HG03139 (cell line): ENCODE measurements at regions not wholly inside any gene's neighbourhood (a gene's known extent, or its start where the extent isn't known, plus 50 kb on each side); places are given as distances from the start of the nearest gene placed in this dataset.
"Not testable (repeated sequence)": the region's sequence is repeated elsewhere in the genome, so short reads cannot be mapped to it uniquely, and the experiment has no call there.

ENCODE experiments used
- ATAC-seq: cut with Tn5 transposase; IDR thresholded peaks from one replicate; pipeline ENCODE4 v1.9.1; 2021; ENCODE audit not compliant: unreplicated experiment

DNA sequence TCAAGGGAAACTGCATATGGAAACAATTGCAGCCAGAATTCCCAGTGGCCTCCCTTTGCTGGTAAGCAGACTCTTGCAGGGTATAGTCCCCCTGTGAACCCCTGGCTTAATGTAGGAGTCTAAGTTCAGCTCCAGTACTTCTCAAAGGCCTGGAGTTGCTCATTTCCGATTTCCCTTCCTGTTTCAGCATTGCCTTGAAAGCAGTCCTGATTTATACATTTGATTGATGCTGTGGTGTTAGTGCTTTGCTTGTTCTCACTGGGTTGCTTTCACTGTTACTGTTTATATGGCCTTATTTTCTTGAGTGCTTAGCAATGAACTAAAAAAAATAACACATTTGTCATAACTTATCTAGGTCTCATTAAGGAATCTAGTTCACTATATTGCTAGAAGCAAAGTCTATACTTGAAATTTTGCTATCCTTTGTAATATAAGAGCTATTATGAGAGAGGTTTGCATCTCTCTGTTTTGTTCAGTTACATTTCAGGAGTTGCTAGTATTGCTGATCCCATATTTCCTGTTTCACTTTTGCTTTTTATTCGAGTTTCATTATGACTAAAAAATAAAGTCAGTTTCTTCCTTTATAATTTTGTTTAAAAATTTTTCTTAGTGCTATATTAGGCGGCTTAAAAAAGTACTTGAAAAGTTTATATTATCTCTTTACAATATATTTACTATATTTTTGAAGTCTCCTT lies 122.4 kb upstream of the NMUR2 start:
- peak; percentile 67 for ATAC-seq

- no peak for ATAC-seq
Measured at GRCh38 chr5:152529440-152529839, 124.4 kb upstream of the NMUR2 start.

DNA sequence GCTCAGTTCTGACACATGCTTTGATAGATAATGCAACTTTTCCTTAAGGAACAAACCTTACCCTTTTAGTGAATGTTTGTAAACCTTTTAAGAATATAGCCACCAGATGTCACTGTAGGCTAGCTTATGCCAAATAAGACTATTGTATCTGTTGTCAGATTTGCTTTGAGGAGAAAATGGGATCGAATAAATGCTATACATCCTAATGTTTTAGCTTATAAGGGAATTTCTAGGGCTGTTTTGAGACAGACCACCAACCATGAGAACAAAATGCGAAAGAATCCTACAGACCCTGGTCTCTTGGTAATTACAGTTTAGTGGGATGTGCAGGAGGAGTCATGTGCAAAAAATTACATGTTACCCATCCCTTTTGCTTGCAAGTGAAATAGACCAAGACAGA lies 127.6 kb upstream of the NMUR2 start:
- no peak for ATAC-seq

GRCh38 chr5:152534641-152535040 lies 129.6 kb upstream of the NMUR2 start:
- no peak for ATAC-seq

- no peak for ATAC-seq
Measured at GRCh38 chr5:152542741-152543140, 137.7 kb upstream of the NMUR2 start.

GRCh38 chr5:152546493-152546892 lies 141.4 kb upstream of the NMUR2 start:
- no peak for ATAC-seq

GRCh38 chr5:152547202-152547601 lies 142.1 kb upstream of the NMUR2 start:
- ATAC-seq: no peak

DNA sequence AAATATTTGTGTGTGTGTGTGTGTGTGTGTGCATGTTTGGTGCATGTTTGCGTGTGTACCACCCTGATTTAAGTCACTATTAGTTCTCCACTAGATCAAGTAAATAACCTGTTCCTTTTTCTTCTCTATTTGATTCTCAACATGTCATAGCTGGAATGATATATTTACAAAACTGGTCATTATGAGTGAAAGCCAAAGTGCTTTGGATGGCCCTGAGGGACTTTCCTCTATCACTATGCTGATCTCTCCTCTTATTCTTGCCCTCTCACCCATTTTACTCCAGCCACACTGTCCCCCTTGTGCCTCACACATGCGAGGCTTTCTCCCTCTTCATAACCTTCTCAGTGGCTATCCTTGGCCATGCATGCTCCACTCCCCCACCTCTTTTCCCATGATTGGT lies 144.6 kb upstream of the NMUR2 start:
- ATAC-seq: no peak

DNA sequence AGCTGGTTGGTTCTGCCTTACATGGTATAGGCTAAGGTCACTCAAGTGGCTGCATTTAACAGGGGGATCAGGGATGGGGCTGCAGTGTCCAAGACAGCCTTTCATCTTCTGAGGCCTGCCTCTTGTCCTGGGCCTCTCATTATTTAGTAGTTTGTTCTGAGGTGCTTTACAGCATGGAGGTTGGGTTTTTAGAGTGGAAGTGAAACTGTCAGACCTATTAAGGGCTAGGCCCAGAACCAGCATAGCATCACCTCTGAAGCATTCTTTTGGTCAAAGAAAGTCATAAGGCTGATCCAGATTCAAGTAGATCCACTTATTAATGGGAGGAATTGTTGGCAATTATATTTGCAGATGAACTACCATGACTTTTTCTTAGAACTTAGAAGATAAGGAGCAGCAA lies 146.0 kb upstream of the NMUR2 start:
- no peak for ATAC-seq

DNA sequence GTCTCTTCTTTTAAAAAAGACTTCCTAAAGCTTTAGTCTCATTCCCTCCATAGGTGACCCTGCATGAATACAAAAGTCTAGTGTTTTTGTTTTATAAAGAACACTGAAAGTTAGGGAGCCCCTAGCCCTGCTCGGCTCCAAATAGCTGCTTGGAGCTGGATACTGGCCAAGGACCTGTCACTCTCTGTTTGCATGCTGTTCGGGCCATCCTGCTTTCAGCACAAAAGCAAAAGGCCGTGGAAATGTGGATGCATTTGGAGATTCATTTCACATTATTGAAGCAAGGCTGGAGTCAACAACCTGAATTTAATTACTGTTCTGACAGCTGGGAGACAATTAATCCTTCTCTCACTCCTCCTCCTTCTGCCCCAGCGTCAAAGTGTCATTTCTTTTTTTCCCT lies 151.7 kb upstream of the NMUR2 start:
- ATAC-seq: no peak

DNA sequence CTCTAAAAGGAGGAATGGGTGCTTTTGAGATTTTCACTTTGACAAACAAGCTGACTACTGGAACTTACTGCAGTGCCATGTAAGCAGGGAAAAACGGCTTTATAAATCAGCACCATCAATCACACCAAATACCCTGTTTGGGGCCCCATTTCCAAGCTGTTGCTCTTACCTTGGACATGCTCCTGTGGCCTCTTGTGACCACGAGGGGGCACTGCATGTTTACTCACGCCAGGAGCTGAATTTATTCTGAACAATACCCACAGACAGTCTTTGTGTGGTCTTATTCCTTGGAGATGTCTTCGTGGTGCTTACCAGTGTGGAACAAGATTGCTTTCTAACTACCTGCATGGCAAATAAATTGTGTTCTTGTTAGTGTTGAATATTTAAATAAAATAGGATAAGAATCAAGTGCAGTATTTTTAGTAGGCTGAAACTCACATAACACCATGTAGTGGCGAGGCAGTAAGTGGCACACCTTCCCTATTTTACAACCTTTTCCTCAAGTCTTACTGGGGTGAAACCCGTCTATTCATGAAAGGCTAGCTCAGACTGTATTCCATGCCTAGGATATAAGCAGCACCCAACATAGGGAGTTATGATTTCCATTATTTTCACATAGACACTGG lies 155.5 kb upstream of the NMUR2 start:
- ATAC-seq: peak; percentile 74

- ATAC-seq: no peak
Measured at GRCh38 chr5:152568016-152568415, 162.9 kb upstream of the NMUR2 start.

DNA sequence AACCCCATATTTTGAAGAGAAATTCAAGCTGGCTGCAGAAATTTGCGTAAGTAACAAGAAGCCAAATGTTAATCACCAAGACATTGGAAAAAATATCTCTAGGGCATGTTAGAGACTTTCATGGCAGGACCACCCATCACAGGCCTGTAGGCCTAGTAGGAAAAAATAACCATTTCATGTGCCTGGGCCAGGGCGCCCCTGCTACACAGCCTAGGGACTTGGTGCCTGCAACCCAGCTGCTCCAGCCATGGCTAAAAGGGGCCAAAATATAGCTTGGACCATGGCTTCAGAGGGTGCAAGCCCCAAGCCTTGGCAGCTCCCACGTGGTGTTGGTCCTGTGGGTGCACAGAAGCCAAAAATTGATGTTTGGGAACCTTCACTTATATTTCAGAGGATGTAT lies 167.7 kb upstream of the NMUR2 start:
- no peak for ATAC-seq

- no peak for ATAC-seq
Measured at GRCh38 chr5:152584103-152584502, 179.0 kb upstream of the NMUR2 start.

GRCh38 chr5:152592416-152592815 lies 187.3 kb upstream of the NMUR2 start:
- ATAC-seq: no peak

- no peak for ATAC-seq
Measured at GRCh38 chr5:152593388-152593787, 188.3 kb upstream of the NMUR2 start.

- ATAC-seq: no peak
Measured at GRCh38 chr5:152595405-152595804, 190.3 kb upstream of the NMUR2 start.

- no peak for ATAC-seq
Measured at GRCh38 chr5:152599096-152599495, 194.0 kb upstream of the NMUR2 start.

DNA sequence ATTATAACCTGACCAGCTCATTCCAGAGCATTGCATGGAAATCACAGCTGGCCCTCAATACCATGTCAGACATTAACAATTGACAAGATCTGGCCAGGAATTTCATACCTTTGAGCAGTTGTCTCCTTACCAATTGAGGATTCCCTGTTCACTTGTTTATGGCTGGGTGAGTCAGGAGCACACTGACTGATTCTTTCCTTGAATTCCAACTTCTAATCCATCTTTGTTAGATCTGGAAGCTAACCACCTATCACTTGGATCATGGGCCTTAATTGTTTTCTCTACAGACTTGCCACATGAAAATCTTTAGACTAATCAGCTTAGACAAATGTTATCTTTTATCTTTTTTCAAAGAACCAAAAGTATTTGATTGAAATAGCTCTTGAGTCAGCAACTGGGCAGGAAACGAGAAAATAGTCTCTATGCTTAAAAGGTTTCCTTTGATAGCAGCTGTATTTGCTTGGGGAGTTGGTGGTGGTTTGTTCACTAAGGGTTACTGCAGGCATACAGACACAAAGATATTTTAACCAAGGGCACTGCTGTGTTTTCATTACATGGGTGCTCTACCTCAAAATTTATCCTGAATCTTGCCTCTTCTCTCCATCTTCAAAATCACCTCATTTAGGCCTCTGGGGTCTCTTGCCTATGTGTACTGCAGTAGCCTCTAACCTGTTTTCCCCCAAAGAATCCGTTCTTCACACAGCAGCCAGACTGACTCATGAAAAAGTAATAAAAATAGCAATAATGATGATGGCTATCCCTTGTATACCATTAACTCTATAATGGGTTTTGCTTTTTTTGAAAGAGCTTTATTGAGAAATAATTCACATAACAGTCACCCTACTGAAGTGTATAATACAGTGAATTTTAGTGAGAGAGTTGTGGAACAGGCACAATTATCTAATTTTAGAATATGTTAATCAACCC lies 197.0 kb upstream of the NMUR2 start:
- no peak for ATAC-seq

GRCh38 chr5:152606050-152606449 lies 201.0 kb upstream of the NMUR2 start:
- not testable (repeated sequence) for ATAC-seq

DNA sequence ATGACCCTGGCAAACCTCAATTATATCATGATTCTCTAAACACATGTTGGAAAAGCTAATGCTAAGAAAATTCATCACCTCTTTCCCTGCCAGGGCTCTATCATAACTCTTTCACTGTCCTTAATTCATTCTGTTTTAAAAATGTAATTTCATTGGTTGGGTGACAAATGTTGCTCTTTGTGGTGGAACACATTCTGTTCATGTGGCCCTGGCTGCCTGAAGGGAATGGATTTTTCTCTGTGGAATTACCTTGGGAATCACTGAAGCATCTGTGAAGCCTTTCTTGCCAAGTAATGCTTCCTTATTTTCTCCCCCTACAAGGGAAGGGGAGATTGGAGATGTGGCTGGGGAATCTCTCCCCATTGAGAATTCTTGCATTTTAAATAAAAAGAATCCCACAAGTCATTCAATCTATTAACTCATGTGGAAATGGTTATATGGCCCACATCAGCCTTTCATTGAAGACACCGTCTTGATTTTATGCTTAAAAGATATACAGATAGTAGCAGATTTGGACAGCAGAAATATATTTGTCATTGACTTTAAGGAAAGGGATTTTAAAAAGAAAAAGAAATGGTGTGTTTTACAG lies 201.8 kb upstream of the NMUR2 start:
- no peak for ATAC-seq
